KG1 (cell line): ENCODE measurements at regions not wholly inside any gene's neighbourhood (a gene's known extent, or its start where the extent isn't known, plus 50 kb on each side); places are given as distances from the start of the nearest gene placed in this dataset.
"Not testable (repeated sequence)": the region's sequence is repeated elsewhere in the genome, so short reads cannot be mapped to it uniquely, and the experiment has no call there.

Source experiments
- DNase-seq: peaks from one replicate; lab custom pipeline; 2025; lab: John Stamatoyannopoulos, UW

DNA sequence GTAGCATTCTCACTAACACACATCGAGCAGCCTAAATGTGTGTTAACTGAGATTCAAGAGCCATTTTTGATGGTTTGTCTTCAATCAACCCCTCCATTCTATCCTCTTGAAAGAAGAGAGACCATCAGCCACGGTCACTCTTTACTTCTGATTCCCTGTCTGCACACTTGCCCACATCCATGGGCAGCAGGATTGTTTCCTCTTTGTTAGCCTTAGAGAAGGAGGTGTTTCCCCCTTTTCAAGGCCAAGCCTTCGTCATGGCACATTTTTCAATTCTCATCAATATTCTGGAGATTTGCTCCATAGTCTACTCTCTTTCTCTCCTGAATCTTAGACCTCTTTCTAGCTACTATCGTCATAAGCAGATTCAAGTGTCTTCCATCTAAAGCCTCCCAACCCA lies 522.4 kb upstream of the NAALADL2 start:
- DNase-seq = no peak

- no peak for DNase-seq
These were observed 521.9 kb upstream of the NAALADL2 start for GRCh38 chr3:174337227-174337626.

DNA sequence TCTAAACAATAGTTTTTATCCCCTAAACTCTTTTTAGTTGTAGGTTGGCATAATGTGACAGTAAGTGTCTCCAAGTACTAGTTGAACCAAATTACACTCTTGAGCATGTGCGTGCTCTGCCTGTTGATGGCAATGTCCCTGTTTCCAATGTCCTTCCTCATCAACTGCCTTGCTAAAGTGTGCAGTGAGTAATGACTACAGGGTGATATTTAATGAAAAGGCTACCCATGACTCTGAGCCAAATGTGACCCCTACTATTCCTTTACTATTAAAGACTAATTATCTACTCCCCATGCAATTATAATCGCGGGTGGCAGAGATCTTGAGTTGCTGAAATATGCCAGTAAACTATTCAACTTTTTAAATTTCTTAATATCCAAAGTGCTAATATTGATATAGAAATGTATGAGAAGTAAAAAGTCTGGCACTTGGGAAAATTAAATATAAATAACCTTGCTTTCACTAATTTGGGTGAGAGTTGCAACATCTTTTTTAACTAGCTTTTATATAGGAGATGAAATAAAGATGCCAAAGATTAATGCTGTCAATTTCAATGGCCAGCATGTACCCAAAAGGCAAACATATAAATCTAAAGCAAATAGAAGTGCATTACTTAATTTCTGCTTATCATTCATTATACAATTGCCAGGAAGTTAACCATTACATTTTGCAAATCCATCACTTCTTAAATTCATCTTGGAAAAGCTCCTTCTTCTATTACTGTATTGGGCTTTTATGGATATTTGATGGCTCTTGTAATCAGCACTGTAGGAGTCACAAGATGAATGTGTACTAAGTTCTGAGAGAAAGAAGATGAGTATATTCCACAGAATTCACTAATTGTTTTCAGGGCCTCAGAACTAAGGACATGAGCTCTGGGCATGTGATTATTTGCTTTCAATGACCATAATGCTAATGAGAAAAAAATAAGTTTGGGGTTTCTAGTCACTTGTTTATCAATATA lies 518.2 kb upstream of the NAALADL2 start:
- no peak for DNase-seq

- DNase-seq = no peak
These were observed 517.0 kb upstream of the NAALADL2 start for GRCh38 chr3:174342171-174342570.

DNA sequence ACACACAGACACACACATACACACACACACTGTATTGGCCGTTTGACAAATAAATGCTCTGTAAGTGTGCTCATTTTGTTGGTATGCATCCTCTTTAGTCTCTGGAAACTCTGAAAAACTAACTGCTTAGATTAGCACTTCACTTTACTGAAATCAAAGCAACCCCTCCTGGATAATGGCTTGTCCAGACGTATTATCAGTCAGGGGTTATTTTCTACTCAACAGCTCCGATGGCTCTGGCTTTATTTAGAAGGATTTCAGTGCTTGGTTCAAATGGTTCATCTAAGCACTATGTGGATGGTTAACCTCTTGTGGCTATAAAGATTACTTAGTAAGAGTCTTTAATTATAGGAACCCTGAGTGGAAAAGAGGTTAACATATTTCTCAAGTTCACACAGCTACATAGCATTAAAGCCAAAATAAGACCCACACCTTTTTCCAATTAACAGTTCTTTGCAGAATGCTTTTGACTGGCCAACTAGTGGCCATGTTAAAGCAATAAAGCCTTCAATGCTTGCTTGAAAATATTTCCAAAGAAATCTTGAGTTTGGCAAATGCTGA lies 516.1 kb upstream of the NAALADL2 start:
- DNase-seq = no peak

GRCh38 chr3:174346141-174346540 lies 513.0 kb upstream of the NAALADL2 start:
- no peak for DNase-seq

DNA sequence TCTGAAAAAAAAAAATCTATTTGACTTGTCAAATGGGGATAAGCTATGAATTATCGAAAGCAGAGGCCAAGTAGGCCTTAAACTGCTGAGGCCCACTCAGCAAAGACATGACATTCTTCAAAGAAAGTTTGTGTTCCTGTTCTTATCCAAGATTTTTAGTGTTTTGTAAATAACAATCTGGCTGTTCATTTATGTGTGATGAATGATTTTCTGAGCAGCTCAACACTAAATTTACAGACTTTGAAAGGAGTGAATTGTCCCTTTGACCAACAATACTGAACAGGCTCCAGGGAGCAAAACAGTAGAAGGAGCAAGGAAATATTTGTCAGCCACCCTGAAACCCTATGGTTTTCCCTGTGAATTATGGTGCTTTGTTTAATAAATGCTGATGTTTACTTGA lies 512.6 kb upstream of the NAALADL2 start:
- no peak for DNase-seq

DNA sequence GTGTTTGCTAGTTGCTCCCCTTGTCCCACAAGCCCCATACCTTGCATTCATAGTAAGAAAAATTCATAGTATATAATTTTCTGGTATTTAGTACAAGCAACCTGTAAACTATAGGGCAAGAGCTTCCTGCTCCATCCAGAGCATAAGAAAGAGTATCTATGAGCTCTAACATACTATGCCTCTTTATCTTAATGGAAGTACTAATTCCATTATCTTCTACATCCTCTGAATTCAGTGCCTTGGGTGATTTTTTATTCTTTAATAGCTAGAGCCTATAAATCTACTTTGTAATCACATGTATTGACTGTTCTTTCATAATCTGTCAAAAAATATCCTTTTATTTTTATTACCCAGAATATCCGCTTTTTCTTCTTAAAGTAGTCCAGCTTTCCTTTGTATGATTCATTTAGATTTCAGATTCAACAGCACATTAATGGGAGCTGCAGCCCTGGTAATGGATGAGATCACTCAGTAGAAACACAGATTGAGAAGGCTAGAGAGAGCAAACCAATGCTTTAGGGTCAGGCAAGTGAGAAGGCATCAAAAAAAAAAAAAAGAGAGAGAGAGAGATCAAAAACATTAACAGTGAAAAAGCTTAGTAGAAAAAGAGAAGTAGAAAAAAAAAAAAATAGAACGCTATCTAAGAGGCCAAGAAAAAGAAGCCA lies 511.5 kb upstream of the NAALADL2 start:
- no peak for DNase-seq

- no peak for DNase-seq
These were observed 506.9 kb upstream of the NAALADL2 start for GRCh38 chr3:174352227-174352626.

- no peak for DNase-seq
These were observed 503.6 kb upstream of the NAALADL2 start for GRCh38 chr3:174355505-174355904.

GRCh38 chr3:174356596-174356995 lies 502.5 kb upstream of the NAALADL2 start:
- no peak for DNase-seq

GRCh38 chr3:174358252-174358651 lies 500.9 kb upstream of the NAALADL2 start:
- no peak for DNase-seq

DNA sequence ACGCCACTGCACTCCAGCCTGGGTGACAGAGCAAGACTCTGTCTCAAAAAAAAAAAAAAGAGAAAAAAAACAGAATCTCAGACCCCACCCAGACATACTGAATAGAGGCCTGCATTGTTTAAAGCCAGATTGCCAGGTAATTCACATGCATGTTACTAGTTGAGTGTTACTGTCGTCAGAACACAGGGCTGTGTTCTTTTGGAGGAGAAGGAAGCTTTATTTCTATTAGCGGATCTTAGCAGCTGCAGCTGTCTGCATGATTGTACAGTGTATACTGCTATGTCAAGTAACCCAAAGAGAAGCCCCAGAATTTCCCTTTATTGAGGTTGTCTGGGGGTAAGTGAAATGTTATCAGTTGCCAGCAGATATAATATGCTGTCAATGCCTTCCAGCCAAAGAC lies 496.6 kb upstream of the NAALADL2 start:
- DNase-seq = no peak

DNA sequence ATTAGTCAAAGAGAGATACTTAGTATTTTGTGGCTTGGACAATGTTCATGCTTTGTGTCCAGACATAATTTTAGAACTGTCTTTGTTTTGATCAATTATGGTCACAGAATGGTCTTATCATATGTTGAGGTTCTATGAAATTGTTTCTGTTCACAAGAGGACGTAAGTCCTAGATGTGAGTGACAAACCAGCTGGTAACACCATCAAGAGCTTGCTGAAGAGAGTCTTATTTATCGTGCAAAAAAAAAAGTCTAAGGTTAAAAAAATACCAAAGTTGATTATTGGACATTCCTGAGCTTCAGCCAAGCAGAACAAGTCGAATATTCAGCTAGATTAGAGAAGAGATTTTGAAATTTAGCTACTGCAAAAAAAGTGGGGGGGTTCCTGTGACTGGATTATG lies 495.9 kb upstream of the NAALADL2 start:
- DNase-seq = no peak

- DNase-seq = no peak
These were observed 493.3 kb upstream of the NAALADL2 start for GRCh38 chr3:174365796-174366195.

DNA sequence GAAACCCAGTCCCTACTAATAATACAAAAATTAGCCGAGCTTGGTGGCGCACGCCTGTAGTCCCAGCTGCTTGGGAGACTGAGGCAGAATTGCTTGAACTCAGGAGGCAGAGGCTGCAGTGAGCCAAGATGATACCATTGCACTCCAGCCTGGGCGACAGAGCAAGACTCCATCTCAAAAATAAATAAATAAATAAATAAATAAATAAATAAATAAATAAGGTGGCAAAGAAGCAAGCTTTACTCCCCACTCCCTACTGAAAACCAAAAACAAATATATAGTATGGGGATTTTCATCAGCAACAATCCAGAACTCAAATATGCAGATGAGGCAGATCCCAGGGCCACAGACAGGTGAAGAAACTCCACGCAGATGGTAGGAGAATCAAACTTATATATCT lies 492.2 kb upstream of the NAALADL2 start:
- not testable (repeated sequence) for DNase-seq

GRCh38 chr3:174376346-174376745 lies 482.8 kb upstream of the NAALADL2 start:
- no peak for DNase-seq

DNA sequence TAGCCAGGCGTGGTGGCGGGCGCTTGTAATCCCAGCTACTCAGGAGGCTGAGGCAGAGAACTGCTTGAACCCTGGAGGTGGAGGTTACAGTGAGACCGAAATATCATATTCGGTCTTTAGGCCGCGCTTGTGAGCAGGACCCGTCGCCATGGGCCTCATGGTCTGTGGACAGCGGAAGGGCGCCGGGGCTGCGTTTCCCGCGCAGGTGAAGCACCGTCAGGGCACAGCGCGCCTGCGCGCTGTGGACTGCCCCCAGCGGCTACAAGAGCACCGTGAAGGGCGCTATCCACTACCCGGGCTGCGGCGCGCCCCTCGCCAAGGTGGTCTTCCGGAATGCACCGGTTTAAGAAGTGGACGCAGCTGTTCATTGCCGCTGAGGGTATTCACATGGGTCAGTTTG lies 482.0 kb upstream of the NAALADL2 start:
- no peak for DNase-seq

DNA sequence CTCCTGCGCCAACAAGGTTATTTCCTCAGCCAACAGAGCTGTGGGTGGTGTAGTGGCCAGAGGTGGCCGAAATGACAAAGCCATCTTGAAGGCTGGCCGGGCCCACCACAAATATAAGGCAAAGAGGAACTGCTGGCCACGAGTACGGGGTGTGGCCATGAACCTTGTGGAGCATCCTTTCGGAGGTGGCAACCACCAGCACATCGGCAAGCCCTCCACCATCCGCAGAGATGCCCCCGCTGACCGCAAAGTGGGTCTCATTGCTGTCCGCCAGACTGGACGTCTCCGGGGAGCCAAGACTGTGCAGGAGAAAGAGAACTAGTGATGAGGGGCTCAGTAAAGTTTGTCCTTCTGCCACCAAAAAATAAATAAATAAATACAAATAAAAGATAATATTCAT lies 481.4 kb upstream of the NAALADL2 start:
- no peak for DNase-seq

DNA sequence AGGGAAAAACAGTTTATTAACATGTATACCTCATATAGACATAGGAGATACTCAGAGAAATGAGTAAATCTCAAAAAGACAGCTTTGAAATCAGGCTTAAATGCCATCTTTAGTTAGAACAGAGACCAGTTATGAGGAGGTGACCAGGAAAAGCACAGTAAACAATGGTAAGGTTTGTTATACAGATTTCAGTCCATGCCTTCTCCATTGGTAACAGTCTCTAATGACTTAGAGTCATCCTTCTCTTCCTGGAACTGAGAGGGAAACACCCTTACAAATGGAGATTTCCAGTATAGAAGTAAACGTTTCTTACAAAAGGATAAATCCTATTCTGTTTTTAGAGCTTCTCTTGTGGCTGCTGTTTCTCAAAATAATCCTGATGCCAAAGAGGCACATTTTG lies 476.3 kb upstream of the NAALADL2 start:
- DNase-seq = no peak

GRCh38 chr3:174387736-174388135 lies 471.4 kb upstream of the NAALADL2 start:
- no peak for DNase-seq

DNA sequence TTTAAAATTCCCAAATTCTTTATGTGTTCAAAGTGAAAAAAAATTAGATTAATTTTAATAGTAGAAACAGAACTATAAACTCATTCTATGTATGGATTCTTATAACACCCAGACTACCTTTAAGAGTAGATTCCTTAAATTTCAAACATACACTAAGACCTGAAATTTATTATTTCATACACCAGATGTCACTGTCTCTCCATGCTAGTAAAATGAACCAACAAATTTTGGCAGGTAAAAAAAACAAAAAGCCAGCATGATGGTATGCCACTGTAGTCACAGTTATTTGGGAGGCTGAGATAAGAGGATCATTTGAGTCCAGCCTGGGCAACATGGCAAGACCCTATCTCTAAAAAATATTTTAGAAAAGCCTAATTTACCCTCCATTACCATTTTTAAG lies 461.3 kb upstream of the NAALADL2 start:
- peak; percentile 21 for DNase-seq

GRCh38 chr3:174398761-174399160 lies 460.4 kb upstream of the NAALADL2 start:
- DNase-seq = no peak
